Stimulated activated CD8-positive, alpha-beta memory T cell treated with anti-CD3 and anti-CD28 coated beads, Interleukin-15, amount 100 ng/mL, for 1 hour (primary cell): ENCODE measurements at regions not wholly inside any gene's neighbourhood (a gene's known extent, or its start where the extent isn't known, plus 50 kb on each side); places are given as distances from the start of the nearest gene placed in this dataset.
"Not testable (repeated sequence)": the region's sequence is repeated elsewhere in the genome, so short reads cannot be mapped to it uniquely, and the experiment has no call there.

Source experiments
- DNase-seq: peaks from one replicate; pipeline ENCODE4 v3.0.0-alpha.2; 2020; ENCODE audit warnings: low read depth

DNA sequence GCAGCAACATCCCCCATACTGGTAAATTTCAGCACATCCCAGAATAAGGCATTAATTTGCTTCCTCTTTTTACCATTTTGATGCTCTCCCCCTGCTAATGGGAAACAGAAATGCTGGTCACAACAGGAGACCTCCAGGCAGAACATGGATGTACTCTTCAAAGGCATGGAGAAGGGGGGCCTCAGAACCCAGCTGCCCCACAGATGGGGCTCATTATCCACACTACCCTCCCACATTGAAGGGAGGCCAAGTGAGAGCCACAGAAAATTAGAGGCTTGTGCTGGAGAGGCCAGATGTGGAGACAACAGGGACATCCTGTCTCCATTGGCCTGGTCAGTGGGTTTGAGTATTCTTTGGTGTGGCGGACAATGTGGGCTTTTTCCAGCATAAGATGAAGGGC is 150.1 kb upstream of the CDH11 start:
- no peak for DNase-seq

GRCh38 chr16:65268331-65268730 is 146.5 kb upstream of the CDH11 start:
- DNase-seq = no peak

DNA sequence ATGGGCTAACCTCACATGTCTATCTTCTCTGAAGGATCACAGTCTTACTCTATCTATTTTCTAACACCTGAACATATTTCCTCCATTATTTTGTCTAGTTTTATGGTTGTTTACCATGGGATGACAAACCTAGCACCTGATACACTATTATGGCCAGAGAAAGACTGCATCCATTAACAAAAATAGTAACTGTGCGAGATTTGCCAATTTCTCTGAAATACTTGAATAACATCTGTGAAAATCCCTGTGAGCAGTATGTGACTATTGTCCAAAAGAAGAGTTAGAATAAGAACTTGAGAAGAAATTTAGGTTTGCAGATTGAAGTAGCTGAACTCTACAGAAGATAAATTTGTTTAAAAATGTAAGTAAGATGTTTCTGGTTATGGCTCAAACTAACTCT is 142.0 kb upstream of the CDH11 start:
- no peak for DNase-seq

DNA sequence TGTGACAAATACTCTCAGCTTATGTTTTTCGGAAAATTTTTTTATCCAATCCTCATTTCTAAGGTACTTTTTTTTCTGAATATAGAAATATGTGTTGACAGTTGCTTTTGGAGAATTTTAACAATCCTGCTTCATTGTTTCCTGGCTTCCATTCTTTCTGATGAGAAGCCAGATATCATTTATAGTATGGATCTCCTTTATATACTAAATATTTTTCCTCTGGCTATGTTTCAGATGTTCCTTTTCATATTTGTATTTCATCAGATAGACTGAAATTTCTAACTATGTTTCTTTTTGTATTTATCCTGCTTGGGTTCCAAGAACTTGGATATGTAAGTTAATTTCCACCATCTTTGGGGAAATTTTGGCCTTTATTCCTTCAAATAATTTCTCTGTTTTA is 138.9 kb upstream of the CDH11 start:
- DNase-seq = no peak

DNA sequence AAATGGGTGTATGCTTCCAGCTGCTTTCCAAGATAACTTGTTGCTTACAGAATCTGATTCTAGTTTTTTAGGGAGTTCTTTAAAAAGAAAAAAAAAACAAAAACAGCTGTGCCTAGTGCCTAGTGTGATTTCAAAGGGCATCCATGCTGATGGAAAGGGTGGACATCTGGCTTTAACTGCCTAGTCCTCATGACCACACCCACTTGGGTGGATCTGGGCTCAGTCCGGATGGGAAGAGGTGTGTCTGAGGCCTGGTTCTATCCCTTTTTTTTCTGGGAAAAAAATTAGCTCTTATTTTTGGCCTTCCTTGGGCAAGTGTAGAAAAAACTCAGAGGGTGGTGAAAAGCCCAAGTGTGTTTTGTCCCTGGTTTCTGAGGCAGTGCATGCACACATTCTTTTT is 132.3 kb upstream of the CDH11 start:
- no peak for DNase-seq

DNA sequence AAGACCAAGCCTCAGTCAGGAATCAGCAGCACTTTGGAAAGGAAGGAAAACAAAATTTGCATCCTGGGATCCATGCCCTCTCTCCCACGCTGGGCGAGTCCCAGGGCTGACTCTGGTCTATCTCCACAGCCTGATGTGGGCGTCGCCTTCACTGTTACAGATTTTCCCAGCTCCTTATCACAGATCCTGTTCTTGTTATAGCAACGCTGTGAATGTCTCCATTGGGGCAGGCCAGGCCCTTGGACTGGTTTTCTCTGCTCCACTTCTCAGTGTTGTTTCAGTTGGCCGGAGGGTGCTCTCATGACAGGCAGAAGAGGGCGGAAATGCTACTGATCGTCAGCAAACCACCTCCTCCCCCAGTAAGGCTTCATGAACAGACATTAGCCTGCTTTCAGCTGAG is 127.9 kb upstream of the CDH11 start:
- no peak for DNase-seq

DNA sequence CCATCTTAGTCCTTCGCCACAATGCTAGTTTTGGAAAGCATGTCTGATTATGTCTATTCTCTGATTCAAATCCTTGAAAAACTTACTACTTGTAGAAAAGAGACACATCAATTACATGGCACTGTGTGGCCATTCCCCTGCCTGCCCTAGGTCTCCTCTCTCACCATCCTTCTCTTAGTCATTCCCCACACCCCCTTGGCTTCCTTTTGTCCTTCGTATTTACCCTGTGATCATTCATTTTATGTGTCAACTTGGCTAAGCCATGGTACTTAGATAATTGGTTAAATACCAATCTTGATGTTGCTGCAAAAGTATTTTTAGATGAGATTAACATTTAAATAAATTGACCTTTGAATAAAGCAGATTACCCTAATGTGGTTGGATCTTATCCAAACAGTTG is 122.9 kb upstream of the CDH11 start:
- no peak for DNase-seq

- no peak for DNase-seq
Measured at GRCh38 chr16:65235339-65236177, 113.7 kb upstream of the CDH11 start.

GRCh38 chr16:65234721-65235320 is 113.0 kb upstream of the CDH11 start:
- not testable (repeated sequence) for DNase-seq

GRCh38 chr16:65229191-65229662 is 107.4 kb upstream of the CDH11 start:
- DNase-seq = no peak

GRCh38 chr16:65227150-65227835 is 105.4 kb upstream of the CDH11 start:
- no peak for DNase-seq

DNA sequence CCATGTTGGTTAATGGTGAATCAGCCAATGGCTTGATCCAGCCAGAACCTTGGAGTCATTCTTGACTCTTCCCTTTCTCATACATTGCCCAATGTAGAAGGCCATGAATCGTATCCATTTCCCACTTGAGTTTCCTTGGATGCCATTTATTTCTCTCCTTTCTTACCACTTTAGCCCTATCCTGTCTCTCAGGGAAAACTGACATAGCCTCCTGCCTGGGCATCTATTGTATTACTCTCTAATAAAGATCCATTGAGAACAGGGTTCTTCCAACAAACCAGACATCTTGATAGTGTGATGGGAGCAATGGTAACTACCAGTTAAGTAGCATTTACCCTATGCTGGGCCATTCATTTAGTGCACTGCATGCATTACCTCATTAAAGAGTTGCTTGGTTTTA is 104.2 kb upstream of the CDH11 start:
- DNase-seq = no peak

- no peak for DNase-seq
Measured at GRCh38 chr16:65225488-65225887, 103.6 kb upstream of the CDH11 start.

GRCh38 chr16:65224994-65225393 is 103.1 kb upstream of the CDH11 start:
- no peak for DNase-seq

- DNase-seq = no peak
Measured at GRCh38 chr16:65224471-65224870, 102.6 kb upstream of the CDH11 start.

DNA sequence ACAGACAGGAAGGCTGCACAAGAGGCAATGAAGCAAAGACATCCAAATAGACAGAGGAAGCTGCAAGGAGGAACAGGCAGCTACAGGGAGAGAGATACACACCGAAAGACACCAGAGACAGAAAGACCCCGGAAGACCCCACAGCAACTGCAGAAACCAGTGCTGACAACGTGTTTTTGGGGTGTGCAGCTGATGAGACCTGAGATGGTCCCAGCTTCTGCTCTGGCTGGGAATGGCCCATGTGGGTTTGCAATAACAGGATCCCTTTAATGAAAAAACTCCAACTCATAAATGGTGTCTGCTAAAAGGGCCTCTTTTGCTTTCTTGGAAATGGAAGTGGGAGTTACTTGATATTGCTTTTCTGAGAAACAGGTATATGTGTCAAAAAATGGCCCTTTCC is 101.5 kb upstream of the CDH11 start:
- DNase-seq = no peak

- DNase-seq = no peak
Measured at GRCh38 chr16:65222536-65222935, 100.7 kb upstream of the CDH11 start.

GRCh38 chr16:65222049-65222448 is 100.2 kb upstream of the CDH11 start:
- no peak for DNase-seq

- no peak for DNase-seq
Measured at GRCh38 chr16:65219786-65220185, 97.9 kb upstream of the CDH11 start.

GRCh38 chr16:65218348-65218747 is 96.5 kb upstream of the CDH11 start:
- no peak for DNase-seq

DNA sequence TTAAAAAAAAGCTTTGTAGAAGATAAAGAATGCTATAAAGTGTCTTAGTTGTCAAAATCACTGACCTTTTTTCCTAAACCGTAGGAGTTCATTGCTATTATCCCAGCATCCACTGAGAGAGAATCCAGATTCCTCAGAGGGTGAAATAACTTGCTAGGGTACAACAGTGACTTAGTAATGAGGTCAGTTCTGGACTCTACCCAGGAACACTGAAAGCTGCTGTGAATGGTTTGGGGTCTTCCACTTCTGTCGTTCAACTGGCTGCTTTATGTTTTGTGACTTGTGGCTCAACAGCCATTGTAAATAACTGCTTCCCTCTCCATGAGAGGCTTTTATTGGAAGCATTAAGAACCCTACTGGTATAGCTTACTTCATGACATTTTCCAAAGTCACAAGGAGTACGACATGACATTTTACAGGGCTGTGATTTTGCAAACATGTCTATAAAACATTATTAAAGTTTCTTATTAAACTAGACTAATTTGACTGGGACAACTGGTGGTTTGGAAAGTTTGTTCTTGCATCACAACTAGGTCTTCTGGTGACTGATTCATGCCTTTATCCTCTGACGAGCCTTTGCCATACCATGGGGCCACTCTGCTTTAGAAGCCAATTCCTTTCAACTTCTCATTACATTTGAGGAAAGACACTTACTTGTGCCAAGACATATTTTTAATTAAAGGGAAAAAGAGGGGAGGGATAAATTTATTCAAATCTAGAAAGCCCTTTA is 92.2 kb upstream of the CDH11 start:
- no peak for DNase-seq

- no peak for DNase-seq
Measured at GRCh38 chr16:65212791-65213190, 90.9 kb upstream of the CDH11 start.
